Head of caudate nucleus (tissue), 42 donors: ENCODE measurements at regions not wholly inside any gene's neighbourhood (a gene's known extent, or its start where the extent isn't known, plus 50 kb on each side); places are given as distances from the start of the nearest gene placed in this dataset.

ENCODE experiments used
- DNase-seq, 42 donors: peaks; one replicate each; pipeline versions ENCODE4 v3.0.0 to v3.0.0-alpha.2; 2020 to 2021; ENCODE audit warnings: mixed read lengths in 7 of 42
- intact Hi-C: fragments of 100-400 bp; cut with DNase I; formaldehyde crosslinking; loops from one replicate; pipeline ENCODE4 v1.15.0; 2022

- no peak for DNase-seq
- intact Hi-C loops = no loop called here
Observed at GRCh38 chr2:238689331-238689730, 158.6 kb upstream of the TWIST2 start.

- intact Hi-C loops = no loop called here
- DNase-seq = no peak
Observed at GRCh38 chr2:238689871-238690389, 158.0 kb upstream of the TWIST2 start.

- intact Hi-C loops = no loop called here
- no peak for DNase-seq
Observed at GRCh38 chr2:238690511-238690910, 157.4 kb upstream of the TWIST2 start.

GRCh38 chr2:238691596-238692491, 156.0 kb upstream of the TWIST2 start:
- intact Hi-C loops = no loop called here
- DNase-seq = no peak

- DNase-seq = no peak
- intact Hi-C loops = no loop called here
Observed at GRCh38 chr2:238692562-238692961, 155.3 kb upstream of the TWIST2 start.

GRCh38 chr2:238693337-238694093, 154.4 kb upstream of the TWIST2 start:
- DNase-seq = no peak
- intact Hi-C loops = no loop called here

DNA sequence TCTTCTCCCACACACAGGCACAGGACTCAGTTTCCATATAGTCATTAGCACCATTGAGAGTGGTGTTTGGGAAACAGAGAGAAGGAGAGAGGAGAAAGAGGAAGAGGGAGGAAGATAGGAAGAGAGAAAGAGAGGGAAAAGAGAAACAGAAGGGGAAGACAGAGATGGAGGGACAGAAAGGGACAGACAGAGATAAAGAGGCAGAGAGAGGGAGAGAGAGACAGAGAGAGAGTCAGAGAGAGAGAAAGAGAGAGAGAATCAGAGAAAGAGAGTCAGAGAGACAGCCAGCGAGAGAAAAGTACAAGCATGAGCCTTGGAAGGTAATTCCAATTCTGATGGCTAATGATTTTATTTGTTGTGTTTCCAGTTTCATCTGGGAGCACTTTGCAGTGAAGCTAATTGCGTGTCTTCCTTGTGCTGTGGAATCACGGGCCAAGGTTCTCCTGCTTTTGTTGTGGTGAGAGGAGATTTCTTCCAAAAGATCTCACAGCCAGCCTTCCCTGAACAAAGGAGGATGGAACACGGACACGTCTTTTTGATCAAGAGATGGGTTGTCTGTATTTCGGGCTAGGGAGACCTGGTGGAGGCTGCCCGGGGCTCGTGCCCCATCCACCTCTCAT, 153.6 kb upstream of the TWIST2 start:
- no peak for DNase-seq
- intact Hi-C loops = no loop called here

DNA sequence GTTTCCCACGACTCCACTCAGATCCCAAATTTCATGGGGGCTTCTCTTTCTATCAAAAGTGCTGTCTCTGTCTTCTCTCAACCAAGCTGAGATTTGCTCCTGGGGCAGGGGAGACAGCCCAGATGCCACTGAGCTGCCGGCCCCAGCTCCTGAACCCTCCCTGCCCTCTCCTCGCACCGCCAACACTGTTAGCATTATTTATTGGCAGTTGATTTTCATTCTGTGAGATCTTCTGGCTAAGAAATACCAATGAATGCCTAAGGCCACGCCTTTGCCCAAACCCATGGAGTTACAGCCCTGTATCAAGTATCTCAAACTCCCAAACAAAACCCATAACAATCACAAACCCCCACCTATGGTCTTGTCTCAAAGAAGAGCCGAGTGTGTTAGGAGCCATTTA, 153.0 kb upstream of the TWIST2 start:
- intact Hi-C loops = no loop called here
- DNase-seq = no peak

DNA sequence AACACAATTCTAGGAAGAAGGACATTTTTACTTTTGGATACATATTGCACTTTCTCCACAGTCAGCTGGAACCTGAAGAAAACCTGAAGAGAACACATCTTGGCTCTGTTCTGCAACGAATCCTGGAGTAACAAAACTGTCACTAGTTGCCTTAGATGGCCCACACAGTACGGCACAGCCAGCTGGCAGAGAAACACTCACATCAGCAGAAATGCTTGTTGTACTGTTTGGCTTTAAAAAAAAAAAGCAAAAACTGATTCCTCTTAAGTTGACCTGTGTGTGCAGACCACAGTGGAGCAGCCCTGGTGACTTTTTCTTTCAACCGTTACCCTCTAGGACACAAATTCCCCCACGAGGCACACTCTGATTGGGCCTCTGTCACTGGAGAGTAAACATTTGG, 152.3 kb upstream of the TWIST2 start:
- no peak for DNase-seq
- intact Hi-C loops = no loop called here

- DNase-seq = peak in 1 of 42 donors; percentile 30
Observed at GRCh38 chr2:238696331-238696730, 151.6 kb upstream of the TWIST2 start.

GRCh38 chr2:238696786-238697185, 151.1 kb upstream of the TWIST2 start:
- intact Hi-C loops = no loop called here
- no peak for DNase-seq

More at GRCh38 chr2:238696331-238696730, 151.6 kb upstream of the TWIST2 start:
- intact Hi-C loops = no loop called here

DNA sequence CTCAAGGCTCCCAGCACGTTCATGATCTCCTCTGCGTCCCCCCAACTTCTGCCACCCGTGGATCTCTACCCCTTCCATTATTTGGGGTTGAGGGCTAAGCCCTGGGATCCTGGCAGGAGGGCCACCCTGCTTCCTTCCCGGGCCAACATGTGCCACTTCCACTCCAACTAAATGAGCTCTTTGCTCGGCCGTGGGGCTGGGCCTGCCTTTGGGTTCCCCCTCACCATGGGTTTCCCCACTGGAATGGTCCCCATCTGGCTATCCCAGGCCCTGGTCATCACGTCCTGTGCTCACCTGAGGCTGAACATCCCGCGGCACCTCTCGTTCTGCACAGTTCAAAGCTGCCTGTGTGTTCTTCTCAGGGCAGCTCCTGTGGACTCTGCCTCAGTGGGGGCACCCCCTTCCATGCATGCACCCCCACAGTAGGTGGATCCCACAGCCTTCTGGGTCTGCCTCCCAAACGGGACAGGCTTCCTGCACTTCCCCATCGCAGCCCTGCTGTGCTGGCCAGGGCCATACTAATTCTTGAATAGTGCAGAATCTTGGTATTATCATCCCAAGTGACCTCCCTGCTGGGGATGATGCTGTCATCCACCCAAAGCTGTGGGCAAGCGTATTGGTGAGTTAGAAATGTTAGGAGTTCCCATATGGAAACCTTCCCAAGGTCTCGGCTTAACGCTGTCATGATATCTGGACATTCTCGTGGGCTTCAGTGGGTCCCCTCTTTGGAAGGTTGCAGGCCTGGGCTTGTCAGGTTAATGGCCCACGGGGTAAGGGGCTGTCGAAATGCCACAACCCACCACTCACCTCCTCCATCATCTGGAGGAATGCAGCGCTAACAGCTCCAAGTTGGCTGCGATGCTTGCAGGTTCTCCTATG, 150.5 kb upstream of the TWIST2 start:
- peak in 1 of 42 donors; percentile 35 for DNase-seq
- intact Hi-C loops = no loop called here

DNA sequence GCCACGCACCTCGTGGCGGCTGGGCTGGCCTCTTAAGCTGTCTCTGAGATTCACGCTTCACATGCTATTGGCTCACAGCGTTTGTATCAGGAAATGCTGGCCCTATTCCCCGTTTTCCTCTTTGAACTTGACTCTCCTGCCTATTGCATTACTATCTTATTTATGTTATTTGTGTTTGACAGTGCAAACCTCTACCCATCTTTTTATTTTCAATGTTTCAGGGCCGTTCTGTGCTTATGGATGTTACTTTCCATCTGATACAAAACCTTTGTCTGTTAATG, 149.9 kb upstream of the TWIST2 start:
- DNase-seq = no peak
- intact Hi-C loops = no loop called here

- peak in 1 of 42 donors; percentile 35 for DNase-seq
- intact Hi-C loops = no loop called here
Observed at GRCh38 chr2:238698451-238699306, 149.2 kb upstream of the TWIST2 start.

DNA sequence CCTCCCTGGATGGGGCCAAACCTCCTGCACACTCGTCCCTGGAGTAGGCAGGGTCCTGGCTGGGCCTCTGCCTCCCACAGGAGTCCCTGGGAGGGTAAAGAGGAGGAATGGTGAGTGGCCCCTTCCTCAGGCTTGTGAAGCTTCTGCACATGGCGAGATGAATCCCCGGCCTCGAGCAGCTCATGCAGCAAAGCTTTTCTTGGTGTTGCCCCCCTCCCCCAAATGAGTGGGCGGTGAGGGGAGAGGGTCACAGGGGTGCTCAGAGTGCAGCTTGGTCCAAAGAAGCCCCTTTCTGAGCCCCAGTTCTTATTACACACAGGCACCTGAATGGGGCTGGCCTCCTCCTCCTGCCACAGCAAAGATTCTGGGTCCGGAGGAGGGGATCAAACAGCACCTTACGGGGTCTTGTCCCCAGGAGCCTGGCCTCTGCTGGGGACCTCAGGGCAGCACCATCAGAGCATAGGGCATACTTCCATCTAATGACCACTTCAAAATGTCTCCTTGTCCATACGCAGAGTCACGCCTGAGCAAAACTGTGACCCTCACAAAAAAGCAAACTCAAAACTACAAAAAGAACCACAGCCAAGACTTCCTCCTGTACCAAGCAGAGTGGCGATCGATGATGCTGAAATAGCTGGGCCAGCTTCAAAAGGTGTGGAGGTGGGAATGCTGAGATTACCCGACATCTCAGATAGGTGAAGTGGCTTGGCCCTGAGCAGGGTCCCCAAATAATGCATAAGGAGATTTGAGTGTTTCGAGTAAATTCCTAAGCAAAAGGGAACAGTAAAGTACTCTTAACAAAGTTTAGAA, 148.4 kb upstream of the TWIST2 start:
- intact Hi-C loops = no loop called here
- DNase-seq = peak in 2 of 42 donors; percentile 14 to 20

DNA sequence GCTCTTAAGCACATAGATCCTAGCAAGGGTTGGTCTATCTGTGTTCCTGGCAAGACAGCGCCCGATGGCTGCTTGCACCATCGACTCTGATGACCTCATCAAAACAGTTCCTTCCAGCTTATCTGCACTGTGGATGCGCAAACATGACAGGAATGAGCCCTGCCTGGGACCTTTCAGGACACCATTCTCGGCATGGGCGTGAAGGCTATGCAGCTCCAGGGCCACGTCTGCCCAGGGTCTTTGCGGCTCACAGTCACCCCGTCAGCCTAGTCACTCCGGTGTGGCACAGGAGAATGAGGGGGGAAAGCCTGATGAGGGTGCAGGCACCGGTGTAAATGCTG, 147.8 kb upstream of the TWIST2 start:
- intact Hi-C loops = no loop called here
- peak in 1 of 42 donors; percentile 35 for DNase-seq
